SK-N-SH (cell line): ENCODE measurements at regions not wholly inside any gene's neighbourhood (a gene's known extent, or its start where the extent isn't known, plus 50 kb on each side); places are given as distances from the start of the nearest gene placed in this dataset.

Experiments
- CTCF ChIA-PET: fragments of 300-600, 350-600 bp; formaldehyde crosslinking; extraction: SDS; loops from one replicate; lab custom pipeline; 2021; lab: Yijun Ruan, JAX
- POLR2A ChIA-PET: fragments of 350-600 bp; sonication (Branson Sonifier 250); formaldehyde crosslinking; extraction: SDS; loops from one replicate; lab custom pipeline; 2020; ENCODE audit warnings: antibody characterized with exemption, inconsistent platforms; lab: Yijun Ruan, JAX
- DNase-seq: peaks from one replicate; pipeline ENCODE4 v3.0.0; 2012
- H2AFZ ChIP-seq: fragments of 200-600 bp; sonication (generic); 2 replicates; pipeline ENCODE4 v1.8.1; 2016; ENCODE audit warnings: antibody characterized with exemption, mild to moderate bottlenecking, low read depth
- H3F3A ChIP-seq: fragments of 200-600 bp; sonication (generic); replicated peaks from 2 replicates; pipeline ENCODE3; 2016; ENCODE audit warnings: antibody characterized with exemption, mild to moderate bottlenecking; ENCODE audit not compliant: insufficient read depth
- H3K27ac ChIP-seq, 2 experiments: fragments of 200-500 bp in 1 of 2; fragments of 200-600 bp in 1 of 2; sonication (Bioruptor generic) in 1 of 2; sonication (generic), shearing (Covaris generic) in 1 of 2; 2 replicates each; pipeline versions ENCODE4 v1.5.1 to v1.6.1; 2014 to 2016; ENCODE audit warnings: low read depth in 2 of 2, inconsistent platforms in 1 of 2, low read length in 1 of 2, mild to moderate bottlenecking in 1 of 2, mixed read lengths in 1 of 2
- H3K27me3 ChIP-seq: fragments of 200-600 bp; sonication (generic), shearing (Covaris generic); 2 replicates; pipeline ENCODE4 v1.6.1; 2016; ENCODE audit warnings: mixed run types; ENCODE audit not compliant: insufficient read depth
- H3K36me3 ChIP-seq, 2 experiments: fragments of 200-500 bp in 1 of 2; fragments of 200-600 bp in 1 of 2; sonication (Bioruptor generic) in 1 of 2; sonication (generic) in 1 of 2; replicated peaks in 1 of 2; 2 replicates each; pipeline versions ENCODE3 to v1.5.1; 2014 to 2016; ENCODE audit warnings: low read length in 1 of 2, mild to moderate bottlenecking in 1 of 2; ENCODE audit not compliant: insufficient read depth in 2 of 2, control insufficient read depth in 1 of 2
- H3K4me1 ChIP-seq, 2 experiments: fragments of 200-500 bp in 1 of 2; fragments of 200-600 bp in 1 of 2; sonication (Bioruptor generic) in 1 of 2; sonication (generic), shearing (Covaris generic) in 1 of 2; 2 replicates each; pipeline versions ENCODE4 v1.5.1 to v1.6.1; 2014 to 2016; ENCODE audit warnings: low read depth in 1 of 2, low read length in 1 of 2, mixed run types in 1 of 2; ENCODE audit not compliant: insufficient read depth in 2 of 2, control insufficient read depth in 1 of 2
- H3K4me2 ChIP-seq: fragments of 200-600 bp; sonication (generic), shearing (Covaris generic); 2 replicates; pipeline ENCODE4 v1.6.1; 2017; ENCODE audit warnings: mixed run types
- H3K4me3 ChIP-seq, 2 experiments: fragments of 200-500 bp in 1 of 2; fragments of 200-600 bp in 1 of 2; sonication (Bioruptor generic) in 1 of 2; sonication (generic), shearing (Covaris generic) in 1 of 2; 2 replicates each; pipeline versions ENCODE4 v1.5.1 to v1.8.1; 2014 to 2016; ENCODE audit warnings: low read depth in 2 of 2, inconsistent platforms in 1 of 2, low read length in 1 of 2, mild to moderate bottlenecking in 1 of 2, mixed read lengths in 1 of 2, moderate library complexity in 1 of 2
- H3K79me2 ChIP-seq: fragments of 200-600 bp; sonication (generic); 2 replicates; pipeline ENCODE4 v1.8.1; 2017; ENCODE audit warnings: mild to moderate bottlenecking; ENCODE audit not compliant: insufficient read depth
- H3K9ac ChIP-seq: fragments of 200-600 bp; sonication (generic); 2 replicates; pipeline ENCODE4 v1.6.1; 2017; ENCODE audit warnings: mixed run types
- H3K9me2 ChIP-seq: fragments of 200-600 bp; sonication (generic); 2 replicates; pipeline ENCODE4 v1.6.1; 2017; ENCODE audit warnings: mixed run types
- H3K9me3 ChIP-seq: fragments of 200-600 bp; sonication (generic); 2 replicates; pipeline ENCODE4 v1.6.1; 2017; ENCODE audit warnings: mixed run types, mild to moderate bottlenecking, moderate library complexity
- H4K20me1 ChIP-seq: fragments of 200-600 bp; sonication (generic); 2 replicates; pipeline ENCODE4 v1.6.1; 2017; ENCODE audit warnings: mild to moderate bottlenecking, mixed run types; ENCODE audit not compliant: insufficient read depth
- CTCF ChIP-seq: fragments of 200-600 bp; sonication (generic); IDR thresholded peaks from 2 replicates; pipeline ENCODE4 v1.6.1; 2017; ENCODE audit warnings: antibody characterized with exemption, mild to moderate bottlenecking, moderate library complexity
- ELF1 ChIP-seq: IDR thresholded peaks from 2 replicates; pipeline ENCODE4 v1.4.0; 2012
- MAX ChIP-seq: IDR thresholded peaks from 2 replicates; pipeline ENCODE4 v1.4.0; 2012; ENCODE audit warnings: low read depth
- MEF2A ChIP-seq: IDR thresholded peaks from 2 replicates; pipeline ENCODE4 v1.4.0; 2012; ENCODE audit warnings: low read depth, borderline replicate concordance
- MXI1 ChIP-seq: IDR thresholded peaks from 2 replicates; pipeline ENCODE4 v1.6.1; 2012; ENCODE audit warnings: mild to moderate bottlenecking, low read depth, low read length, improper control_type of control experiment
- NFIC ChIP-seq: IDR thresholded peaks from 2 replicates; pipeline ENCODE4 v1.4.0; 2012; ENCODE audit warnings: borderline replicate concordance
- PBX3 ChIP-seq: IDR thresholded peaks from 2 replicates; pipeline ENCODE4; 2012
- POLR2AphosphoS5 ChIP-seq: IDR thresholded peaks from 2 replicates; pipeline ENCODE4 v1.6.1; 2012; ENCODE audit warnings: low read depth, low read length
- RAD21 ChIP-seq: IDR thresholded peaks from 2 replicates; pipeline ENCODE4 v1.6.1; 2012; ENCODE audit warnings: mild to moderate bottlenecking, low read length
- RFX5 ChIP-seq: IDR thresholded peaks from 2 replicates; pipeline ENCODE4 v1.6.1; 2012; ENCODE audit warnings: mild to moderate bottlenecking, improper control_type of control experiment, low read length
- RXRA ChIP-seq: IDR thresholded peaks from 2 replicates; pipeline ENCODE4 v1.4.0; 2012; ENCODE audit warnings: low read depth, mild to moderate bottlenecking, borderline replicate concordance
- TAF1 ChIP-seq: IDR thresholded peaks from 2 replicates; pipeline ENCODE4 v1.6.1; 2012; ENCODE audit warnings: low read depth, mild to moderate bottlenecking, low read length, moderate library complexity, borderline replicate concordance
- TEAD4 ChIP-seq: IDR thresholded peaks from 2 replicates; pipeline ENCODE4 v1.4.0; 2012; ENCODE audit warnings: mild to moderate bottlenecking, borderline replicate concordance; ENCODE audit not compliant: insufficient read depth
- USF2 ChIP-seq: fragments of 150-350 bp; IDR thresholded peaks from 2 replicates; pipeline ENCODE4 v1.6.1; 2017; ENCODE audit warnings: antibody characterized with exemption, low read length, low read depth, borderline replicate concordance
- YY1 ChIP-seq: IDR thresholded peaks from 2 replicates; pipeline ENCODE4 v1.4.0; 2012; ENCODE audit warnings: low read depth, mild to moderate bottlenecking
- WGBS: methylation state at CpG from one replicate; pipeline ENCODE4 v1.1.6; 2017; ENCODE audit warnings: low lambda C conversion rate; 5-methylcytosine and 5-hydroxymethylcytosine counted together

GRCh38 chr1:110780600-110781484 is 92.1 kb upstream of the CD53 start (continued):
- TF ChIP-seq MAX, result no peak
- no peak for TF ChIP-seq POLR2AphosphoS5
- no peak for TF ChIP-seq RFX5
- peak; percentile 91 for TF ChIP-seq NFIC
- no peak for TF ChIP-seq MEF2A
- TF ChIP-seq CTCF, result peak; percentile 75
- TF ChIP-seq PBX3, result no peak
- TF ChIP-seq RXRA, result no peak
- TF ChIP-seq YY1, result no peak
- peak; percentile 79 for TF ChIP-seq RAD21
- TF ChIP-seq, all 33 proteins: peak for 4

GRCh38 chr1:110779636-110780035 is 93.3 kb upstream of the CD53 start:
- H3K9me3 ChIP-seq, result no peaks in the 10 kb centered on the region
- H4K20me1 ChIP-seq, result no peaks in the 10 kb centered on the region
- no peak for DNase-seq
- no peaks in the 10 kb centered on the region; a peak in 1 of 4 replicates for H3K4me1 ChIP-seq
- no peak overlapping the region for H2AFZ ChIP-seq
- POLR2A ChIA-PET, result interaction anchor here (0.6 kb wide), 1 partner anchor 416 kb away, joined by 5 read pairs; no protein-coding TSS in a partner anchor
- H3K27me3 ChIP-seq, result no peaks in the 10 kb centered on the region; the same call in 1 of the 2 replicates
- H3K9ac ChIP-seq, result no peak overlapping the region
- TF ChIP-seq ELF1 (no peak), TAF1 (no peak), USF2 (no peak), MXI1 (no peak), TEAD4 (no peak)
- no peak overlapping the region for H3K4me2 ChIP-seq
- no peaks in the 10 kb centered on the region for H3K9me2 ChIP-seq
- no peak overlapping the region for H3K27ac ChIP-seq
- no peaks in the 10 kb centered on the region for H3F3A ChIP-seq
- no peak overlapping the region for H3K4me3 ChIP-seq
- CTCF ChIA-PET, result interaction anchor here (1.0 to 15.7 kb wide), 11 partner anchors 9 to 258 kb away, joined by 3 to 280 read pairs (median 15); partner anchors contain the start of gene KCNA2
- no peaks in the 10 kb centered on the region for H3K36me3 ChIP-seq
- H3K79me2 ChIP-seq, result no peaks in the 10 kb centered on the region
- WGBS, result 23% methylated on average over 3 of the region's 3 CpGs
